Hepatocyte (in vitro differentiated cells): ENCODE measurements at regions not wholly inside any gene's neighbourhood (a gene's known extent, or its start where the extent isn't known, plus 50 kb on each side); places are given as distances from the start of the nearest gene placed in this dataset.

Source experiments
- CTCF ChIP-seq: fragments of 200-600 bp; sonication (generic); IDR thresholded peaks from 2 replicates; pipeline ENCODE4 v1.5.1; 2016; ENCODE audit warnings: antibody characterized with exemption, mild to moderate bottlenecking; ENCODE audit not compliant: poor library complexity
- EZH2 ChIP-seq: fragments of 200-600 bp; sonication (generic); IDR thresholded peaks from 2 replicates; pipeline ENCODE4 v1.6.1; 2016; ENCODE audit warnings: antibody characterized with exemption, mild to moderate bottlenecking, borderline replicate concordance
- EZH2phosphoT487 ChIP-seq: fragments of 200-600 bp; sonication (generic); IDR thresholded peaks from one replicate; pipeline ENCODE4 v1.6.1; 2018; ENCODE audit warnings: antibody characterized with exemption, mild to moderate bottlenecking, low read depth, moderate library complexity; ENCODE audit not compliant: unreplicated experiment, severe bottlenecking

DNA sequence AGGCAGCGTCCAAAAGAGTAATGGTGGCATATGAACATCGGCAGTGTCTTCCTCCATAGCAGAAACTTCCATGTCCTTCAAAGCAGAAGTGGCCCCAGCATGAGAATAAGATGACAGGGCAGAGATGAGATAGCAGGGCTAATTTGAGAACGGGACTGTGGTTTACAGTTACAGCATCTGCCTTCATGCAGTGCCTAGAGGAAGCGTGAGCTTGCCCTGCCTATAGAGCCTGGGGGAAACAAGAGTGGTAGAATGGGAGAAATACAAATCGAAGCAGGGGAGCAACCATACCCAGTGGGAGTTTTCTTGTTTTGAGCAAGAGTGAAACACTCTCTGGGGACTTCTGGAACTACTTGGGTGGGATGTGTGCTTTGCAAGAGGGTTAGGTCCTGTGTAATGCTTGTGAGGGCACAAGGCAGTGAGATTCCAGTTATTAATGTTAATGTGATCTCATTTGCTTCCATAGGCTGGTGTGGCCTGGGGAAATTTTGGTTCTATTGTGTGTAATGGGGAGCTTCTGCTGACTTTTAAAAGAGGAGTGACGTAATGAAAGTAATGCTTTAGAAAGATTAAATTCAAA, 616.9 kb downstream of the ZIC1 start:
- TF ChIP-seq CTCF = no peak
- no peak for TF ChIP-seq EZH2
- TF ChIP-seq EZH2phosphoT487 = no peak
